HG03565 (cell line): ENCODE measurements at regions not wholly inside any gene's neighbourhood (a gene's known extent, or its start where the extent isn't known, plus 50 kb on each side); places are given as distances from the start of the nearest gene placed in this dataset.
"Not testable (repeated sequence)": the region's sequence is repeated elsewhere in the genome, so short reads cannot be mapped to it uniquely, and the experiment has no call there.

Experiments
- ATAC-seq: cut with Tn5 transposase; IDR thresholded peaks from one replicate; pipeline ENCODE4 v1.9.1; 2021; ENCODE audit warnings: mild to moderate bottlenecking, moderate library complexity; ENCODE audit not compliant: unreplicated experiment

GRCh38 chr5:74462356-74462755, 178.2 kb downstream of the ENC1 start:
- ATAC-seq, result no peak

GRCh38 chr5:74461251-74461650, 179.3 kb downstream of the ENC1 start:
- ATAC-seq, result no peak

GRCh38 chr5:74460694-74461093, 179.8 kb downstream of the ENC1 start:
- no peak for ATAC-seq

GRCh38 chr5:74459984-74460383, 180.5 kb downstream of the ENC1 start:
- ATAC-seq, result no peak

GRCh38 chr5:74457876-74458275, 182.7 kb downstream of the ENC1 start:
- no peak for ATAC-seq

- no peak for ATAC-seq
Measured at GRCh38 chr5:74454263-74455030, 186.1 kb downstream of the ENC1 start.

- no peak for ATAC-seq
Measured at GRCh38 chr5:74452856-74453255, 187.7 kb downstream of the ENC1 start.

- ATAC-seq, result no peak
Measured at GRCh38 chr5:74450095-74450494, 190.4 kb downstream of the ENC1 start.

- ATAC-seq, result no peak
Measured at GRCh38 chr5:74446725-74447241, 193.7 kb downstream of the ENC1 start.

GRCh38 chr5:74442466-74442865, 198.1 kb downstream of the ENC1 start:
- ATAC-seq, result no peak

GRCh38 chr5:74441616-74442015, 198.9 kb downstream of the ENC1 start:
- no peak for ATAC-seq

GRCh38 chr5:74440341-74440740, 200.2 kb downstream of the ENC1 start:
- ATAC-seq, result no peak

GRCh38 chr5:74437870-74438269, 202.7 kb downstream of the ENC1 start:
- not testable (repeated sequence) for ATAC-seq

- ATAC-seq, result no peak
Measured at GRCh38 chr5:74433896-74434829, 206.4 kb downstream of the ENC1 start.

GRCh38 chr5:74433255-74433895, 207.2 kb downstream of the ENC1 start:
- ATAC-seq, result no peak

GRCh38 chr5:74432721-74433120, 207.8 kb downstream of the ENC1 start:
- no peak for ATAC-seq

GRCh38 chr5:74432216-74432615, 208.3 kb downstream of the ENC1 start:
- ATAC-seq, result no peak

GRCh38 chr5:74431290-74431669, 209.2 kb downstream of the ENC1 start:
- no peak for ATAC-seq

GRCh38 chr5:74430631-74431289, 209.8 kb downstream of the ENC1 start:
- no peak for ATAC-seq

- no peak for ATAC-seq
Measured at GRCh38 chr5:74429495-74429894, 211.0 kb downstream of the ENC1 start.

- ATAC-seq, result no peak
Measured at GRCh38 chr5:74428876-74429275, 211.7 kb downstream of the ENC1 start.
